HCT116 (cell line): ENCODE measurements at regions not wholly inside any gene's neighbourhood (a gene's known extent, or its start where the extent isn't known, plus 50 kb on each side); places are given as distances from the start of the nearest gene placed in this dataset.
"Not testable (repeated sequence)": the region's sequence is repeated elsewhere in the genome, so short reads cannot be mapped to it uniquely, and the experiment has no call there.

Source experiments
- ATAC-seq: fragments of 200-7000 bp; cut with Tn5 transposase; 2 replicates; pipeline ENCODE4 v1.9.1; 2020; ENCODE audit warnings: mild to moderate bottlenecking, moderate library complexity
- BruUV-seq: library from RNA; stranded (reverse); fragments of 400-500 nt; replicated peaks from 2 replicates; lab custom pipeline; 2021; lab: Mats Ljungman, UMichigan
- CTCF ChIA-PET: fragments of 300-600 bp; sonication (Branson Sonifier 250); formaldehyde crosslinking; loops from one replicate; lab custom pipeline; 2021; ENCODE audit warnings: antibody characterized with exemption; lab: Charles Lee
- POLR2A ChIA-PET: fragments of 300-600, 350-600 bp; sonication (Branson Sonifier 250); formaldehyde crosslinking; loops from one replicate; lab custom pipeline; 2021; ENCODE audit warnings: antibody characterized with exemption; lab: Charles Lee
- RAD21 ChIA-PET, 2 experiments: fragments of 300-600 bp; sonication (Branson Sonifier 250); formaldehyde crosslinking; loops; one replicate each; lab custom pipeline; 2023; ENCODE audit warnings: low total read pairs in 2 of 2; ENCODE audit not compliant: uncharacterized antibody in 2 of 2, unreplicated experiment in 2 of 2, low non-redundant PET in 1 of 2; lab: Charles Lee
- DNase-seq: peaks from one replicate; pipeline ENCODE4 v3.0.0-alpha.2; 2010; ENCODE audit warnings: low read depth, low spot score
- H2AFZ ChIP-seq: fragments of 200-600 bp; shearing (Covaris generic), sonication (generic); 2 replicates; pipeline ENCODE4 v1.6.1; 2017; ENCODE audit warnings: low read depth, mixed run types, mixed read lengths, antibody characterized with exemption, low read length; ENCODE audit not compliant: poor library complexity, severe bottlenecking
- H3K27ac ChIP-seq: 2 replicates; pipeline ENCODE4 v1.5.1; 2012; ENCODE audit warnings: low read depth, low read length
- H3K27me3 ChIP-seq: fragments of 200-600 bp; sonication (generic); 2 replicates; pipeline ENCODE4 v1.6.1; 2016; ENCODE audit warnings: mixed run types, low read length, mixed read lengths; ENCODE audit not compliant: insufficient read depth
- H3K36me3 ChIP-seq, 2 experiments: fragments of 200-500 bp in 1 of 2; fragments of 200-600 bp in 1 of 2; sonication (Bioruptor generic) in 1 of 2; sonication (generic) in 1 of 2; 2 replicates each; pipeline versions ENCODE4 v1.5.1 to v1.6.1; 2014 to 2016; ENCODE audit warnings: low read length in 2 of 2, inconsistent platforms in 1 of 2, mixed read lengths in 1 of 2, mixed run types in 1 of 2; ENCODE audit not compliant: insufficient read depth in 2 of 2, control insufficient read depth in 1 of 2
- H3K4me1 ChIP-seq, 2 experiments: fragments of 200-600 bp in 1 of 2; sonication (generic) in 1 of 2; 2 replicates each; pipeline versions ENCODE4 v1.5.1 to v1.6.1; 2012 to 2017; ENCODE audit warnings: low read length in 2 of 2, inconsistent platforms in 1 of 2, mild to moderate bottlenecking in 1 of 2, mixed read lengths in 1 of 2, mixed run types in 1 of 2, moderate library complexity in 1 of 2; ENCODE audit not compliant: insufficient read depth in 2 of 2, control insufficient read depth in 1 of 2
- H3K4me2 ChIP-seq: fragments of 200-600 bp; sonication (generic); 2 replicates; pipeline ENCODE4 v1.6.1; 2017; ENCODE audit warnings: mixed run types, low read length, mixed read lengths
- H3K4me3 ChIP-seq, 2 experiments: fragments of 200-600 bp in 1 of 2; sonication (generic) in 1 of 2; replicated peaks in 1 of 2; 2 replicates each; pipeline ENCODE4 v1.5.1; 2011 to 2016; ENCODE audit warnings: low read length in 2 of 2, control low read depth in 1 of 2, low read depth in 1 of 2, mild to moderate bottlenecking in 1 of 2, mixed read lengths in 1 of 2, mixed run types in 1 of 2
- H3K79me2 ChIP-seq: fragments of 200-600 bp; sonication (generic); 2 replicates; pipeline ENCODE4 v1.6.1; 2017; ENCODE audit warnings: mild to moderate bottlenecking, mixed run types, low read length, moderate library complexity, mixed read lengths; ENCODE audit not compliant: insufficient read depth
- H3K9ac ChIP-seq: fragments of 200-600 bp; sonication (generic); 2 replicates; pipeline ENCODE4 v1.6.1; 2016; ENCODE audit warnings: low read length, mixed read lengths
- H3K9me2 ChIP-seq: fragments of 200-600 bp; sonication (generic), shearing (Covaris generic); 2 replicates; pipeline ENCODE4 v1.6.1; 2017; ENCODE audit warnings: mixed run types, mild to moderate bottlenecking, moderate library complexity; ENCODE audit not compliant: insufficient read depth
- H3K9me3 ChIP-seq, 2 experiments: fragments of 200-500 bp in 1 of 2; fragments of 200-600 bp in 1 of 2; sonication (Bioruptor generic) in 1 of 2; sonication (generic) in 1 of 2; 2 replicates each; pipeline ENCODE4 v1.6.1; 2014 to 2017; ENCODE audit warnings: low read length in 2 of 2, mixed read lengths in 2 of 2, inconsistent platforms in 1 of 2, low read depth in 1 of 2, mild to moderate bottlenecking in 1 of 2, mixed run types in 1 of 2, moderate library complexity in 1 of 2; ENCODE audit not compliant: control insufficient read depth in 1 of 2, insufficient read depth in 1 of 2
- H4K20me1 ChIP-seq: fragments of 200-600 bp; sonication (generic), shearing (Covaris generic); 2 replicates; pipeline ENCODE4 v1.6.1; 2017; ENCODE audit warnings: mixed run types, mild to moderate bottlenecking, moderate library complexity; ENCODE audit not compliant: insufficient read depth
- ELF1 ChIP-seq: IDR thresholded peaks from 2 replicates; pipeline ENCODE4 v1.6.1; 2012; ENCODE audit warnings: low read depth, borderline replicate concordance
- EZH2 ChIP-seq: fragments of 200-600 bp; sonication (generic); IDR thresholded peaks from 2 replicates; pipeline ENCODE4 v1.6.1; 2017; ENCODE audit warnings: antibody characterized with exemption, mixed run types
- FOSL1 ChIP-seq: IDR thresholded peaks from 2 replicates; pipeline ENCODE4 v1.6.1; 2012; ENCODE audit warnings: low read depth
- JUND ChIP-seq: IDR thresholded peaks from 2 replicates; pipeline ENCODE4 v1.6.1; 2012
- POLR2A ChIP-seq: IDR thresholded peaks from 2 replicates; pipeline ENCODE4 v1.7.0; 2011; ENCODE audit warnings: borderline replicate concordance; ENCODE audit not compliant: insufficient read depth, insufficient read length; ENCODE audit errors: extremely low read depth
- RAD21 ChIP-seq: IDR thresholded peaks from 2 replicates; pipeline ENCODE4 v1.6.1; 2012; ENCODE audit warnings: low read depth, mild to moderate bottlenecking
- SIN3A ChIP-seq: IDR thresholded peaks from 2 replicates; pipeline ENCODE4 v1.6.1; 2012; ENCODE audit warnings: low read depth
- SP1 ChIP-seq: IDR thresholded peaks from 2 replicates; pipeline ENCODE4 v1.6.1; 2012; ENCODE audit warnings: low read depth
- TCF7L2 ChIP-seq: IDR thresholded peaks from 2 replicates; pipeline ENCODE4 v1.7.0; 2011; ENCODE audit warnings: borderline replicate concordance, inconsistent platforms; ENCODE audit not compliant: insufficient read depth, insufficient read length; ENCODE audit errors: extremely low read depth
- ZFX ChIP-seq: fragments of 450-650 bp; IDR thresholded peaks from 2 replicates; pipeline ENCODE4 v1.6.1; 2017
- ZNF274 ChIP-seq: fragments of 200-500 bp; sonication (Bioruptor generic); IDR thresholded peaks from 2 replicates; pipeline ENCODE4 v1.6.1; 2014; ENCODE audit warnings: mild to moderate bottlenecking, low read depth, low read length, inconsistent platforms
- intact Hi-C: fragments of 100-400 bp; cut with micrococcal nuclease; formaldehyde crosslinking; loops from 2 replicates; pipeline ENCODE4 v1.10.0; 2022
- TF ChIP-seq, protein P1 (sequence below), 3 experiments: fragments of 200-600 bp in 1 of 3; sonication (generic) in 1 of 3; IDR thresholded peaks in 2 of 3; conservative IDR thresholded peaks in 1 of 3; 2 replicates each; pipeline ENCODE4 v1.5.1; 2012 to 2017; ENCODE audit warnings: low read depth in 2 of 3, low read length in 2 of 3, antibody characterized with exemption in 1 of 3, borderline replicate concordance in 1 of 3, control low read depth in 1 of 3, mild to moderate bottlenecking in 1 of 3, mixed read lengths in 1 of 3, mixed run types in 1 of 3, moderate library complexity in 1 of 3; ENCODE audit not compliant: insufficient read depth in 1 of 3
- TF ChIP-seq, protein P2 (sequence below): IDR thresholded peaks from 2 replicates; pipeline ENCODE4 v1.6.1; 2012; ENCODE audit warnings: low read depth
- TF ChIP-seq, protein P3 (sequence below): IDR thresholded peaks from 2 replicates; pipeline ENCODE4 v1.6.1; 2011; ENCODE audit warnings: mild to moderate bottlenecking, low read length, moderate library complexity; ENCODE audit not compliant: insufficient replicate concordance; ENCODE audit errors: extremely low read depth

DNA sequence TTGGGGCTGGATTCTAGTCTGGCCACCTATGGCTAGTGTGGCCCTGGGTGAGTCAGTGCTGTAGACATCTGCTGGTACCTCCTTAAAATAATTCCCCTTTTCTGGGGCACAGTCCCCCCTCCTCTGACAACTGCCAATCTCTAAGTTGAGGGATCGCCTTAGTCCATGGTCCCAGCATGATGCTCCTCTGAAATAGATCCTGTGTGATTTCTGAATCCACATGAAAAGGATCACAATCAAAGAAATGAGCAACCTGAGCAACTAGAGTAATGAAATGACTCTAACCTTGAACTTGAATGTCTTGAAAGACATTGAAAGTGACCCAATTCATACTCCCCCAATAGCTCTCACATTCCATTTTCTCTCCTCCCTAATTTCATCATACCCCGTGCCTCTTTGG lies 332.5 kb downstream of the VRK1 start:
- no peak for ATAC-seq
- no peak overlapping the region for H3K4me2 ChIP-seq
- H3K27ac ChIP-seq = no peak overlapping the region
- no peaks in the 10 kb centered on the region for H3K9me3 ChIP-seq
- BruUV-seq = no TSS peak
- POLR2A ChIA-PET = no interaction called here
- H2AFZ ChIP-seq = no peak overlapping the region
- H3K27me3 ChIP-seq = no peaks in the 10 kb centered on the region
- H4K20me1 ChIP-seq = no peaks in the 10 kb centered on the region
- CTCF ChIA-PET = no interaction called here
- no peak for TF ChIP-seq TCF7L2
- TF ChIP-seq SP1 = no peak
- TF ChIP-seq ZNF274 = no peak
- TF ChIP-seq EZH2 = no peak
- TF ChIP-seq, protein P1, sequence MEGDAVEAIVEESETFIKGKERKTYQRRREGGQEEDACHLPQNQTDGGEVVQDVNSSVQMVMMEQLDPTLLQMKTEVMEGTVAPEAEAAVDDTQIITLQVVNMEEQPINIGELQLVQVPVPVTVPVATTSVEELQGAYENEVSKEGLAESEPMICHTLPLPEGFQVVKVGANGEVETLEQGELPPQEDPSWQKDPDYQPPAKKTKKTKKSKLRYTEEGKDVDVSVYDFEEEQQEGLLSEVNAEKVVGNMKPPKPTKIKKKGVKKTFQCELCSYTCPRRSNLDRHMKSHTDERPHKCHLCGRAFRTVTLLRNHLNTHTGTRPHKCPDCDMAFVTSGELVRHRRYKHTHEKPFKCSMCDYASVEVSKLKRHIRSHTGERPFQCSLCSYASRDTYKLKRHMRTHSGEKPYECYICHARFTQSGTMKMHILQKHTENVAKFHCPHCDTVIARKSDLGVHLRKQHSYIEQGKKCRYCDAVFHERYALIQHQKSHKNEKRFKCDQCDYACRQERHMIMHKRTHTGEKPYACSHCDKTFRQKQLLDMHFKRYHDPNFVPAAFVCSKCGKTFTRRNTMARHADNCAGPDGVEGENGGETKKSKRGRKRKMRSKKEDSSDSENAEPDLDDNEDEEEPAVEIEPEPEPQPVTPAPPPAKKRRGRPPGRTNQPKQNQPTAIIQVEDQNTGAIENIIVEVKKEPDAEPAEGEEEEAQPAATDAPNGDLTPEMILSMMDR (IDR thresholded peaks at IDR 0.05 in 2 of 3, conservative IDR thresholded peaks at IDR 0.05 in 1 of 3; ENCODE audit: borderline replicate concordance in 1 of 3, insufficient read depth in 1 of 3, low read depth in 2 of 3, low read length in 2 of 3) = no peak
- TF ChIP-seq, protein P2, sequence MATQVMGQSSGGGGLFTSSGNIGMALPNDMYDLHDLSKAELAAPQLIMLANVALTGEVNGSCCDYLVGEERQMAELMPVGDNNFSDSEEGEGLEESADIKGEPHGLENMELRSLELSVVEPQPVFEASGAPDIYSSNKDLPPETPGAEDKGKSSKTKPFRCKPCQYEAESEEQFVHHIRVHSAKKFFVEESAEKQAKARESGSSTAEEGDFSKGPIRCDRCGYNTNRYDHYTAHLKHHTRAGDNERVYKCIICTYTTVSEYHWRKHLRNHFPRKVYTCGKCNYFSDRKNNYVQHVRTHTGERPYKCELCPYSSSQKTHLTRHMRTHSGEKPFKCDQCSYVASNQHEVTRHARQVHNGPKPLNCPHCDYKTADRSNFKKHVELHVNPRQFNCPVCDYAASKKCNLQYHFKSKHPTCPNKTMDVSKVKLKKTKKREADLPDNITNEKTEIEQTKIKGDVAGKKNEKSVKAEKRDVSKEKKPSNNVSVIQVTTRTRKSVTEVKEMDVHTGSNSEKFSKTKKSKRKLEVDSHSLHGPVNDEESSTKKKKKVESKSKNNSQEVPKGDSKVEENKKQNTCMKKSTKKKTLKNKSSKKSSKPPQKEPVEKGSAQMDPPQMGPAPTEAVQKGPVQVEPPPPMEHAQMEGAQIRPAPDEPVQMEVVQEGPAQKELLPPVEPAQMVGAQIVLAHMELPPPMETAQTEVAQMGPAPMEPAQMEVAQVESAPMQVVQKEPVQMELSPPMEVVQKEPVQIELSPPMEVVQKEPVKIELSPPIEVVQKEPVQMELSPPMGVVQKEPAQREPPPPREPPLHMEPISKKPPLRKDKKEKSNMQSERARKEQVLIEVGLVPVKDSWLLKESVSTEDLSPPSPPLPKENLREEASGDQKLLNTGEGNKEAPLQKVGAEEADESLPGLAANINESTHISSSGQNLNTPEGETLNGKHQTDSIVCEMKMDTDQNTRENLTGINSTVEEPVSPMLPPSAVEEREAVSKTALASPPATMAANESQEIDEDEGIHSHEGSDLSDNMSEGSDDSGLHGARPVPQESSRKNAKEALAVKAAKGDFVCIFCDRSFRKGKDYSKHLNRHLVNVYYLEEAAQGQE = no peak
- no peak for TF ChIP-seq POLR2A
- TF ChIP-seq FOSL1 = no peak
- TF ChIP-seq, protein P3, sequence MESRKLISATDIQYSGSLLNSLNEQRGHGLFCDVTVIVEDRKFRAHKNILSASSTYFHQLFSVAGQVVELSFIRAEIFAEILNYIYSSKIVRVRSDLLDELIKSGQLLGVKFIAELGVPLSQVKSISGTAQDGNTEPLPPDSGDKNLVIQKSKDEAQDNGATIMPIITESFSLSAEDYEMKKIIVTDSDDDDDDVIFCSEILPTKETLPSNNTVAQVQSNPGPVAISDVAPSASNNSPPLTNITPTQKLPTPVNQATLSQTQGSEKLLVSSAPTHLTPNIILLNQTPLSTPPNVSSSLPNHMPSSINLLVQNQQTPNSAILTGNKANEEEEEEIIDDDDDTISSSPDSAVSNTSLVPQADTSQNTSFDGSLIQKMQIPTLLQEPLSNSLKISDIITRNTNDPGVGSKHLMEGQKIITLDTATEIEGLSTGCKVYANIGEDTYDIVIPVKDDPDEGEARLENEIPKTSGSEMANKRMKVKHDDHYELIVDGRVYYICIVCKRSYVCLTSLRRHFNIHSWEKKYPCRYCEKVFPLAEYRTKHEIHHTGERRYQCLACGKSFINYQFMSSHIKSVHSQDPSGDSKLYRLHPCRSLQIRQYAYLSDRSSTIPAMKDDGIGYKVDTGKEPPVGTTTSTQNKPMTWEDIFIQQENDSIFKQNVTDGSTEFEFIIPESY = no peak
- no peak for TF ChIP-seq ZFX
- no peak for TF ChIP-seq RAD21
- TF ChIP-seq JUND = no peak
- TF ChIP-seq SIN3A = no peak
- no peak for TF ChIP-seq ELF1
- 0 out of 2 replicates have a peak, but pooled peaks cover 7% of the 10 kb centered on the region for H3K9me2 ChIP-seq
- no peak overlapping the region for H3K9ac ChIP-seq
- RAD21 ChIA-PET = no interaction called here
- no peaks in the 10 kb centered on the region for H3K79me2 ChIP-seq
- H3K4me3 ChIP-seq = no peak overlapping the region
- intact Hi-C loops = loop anchor here (10.0 kb wide), 1 partner anchor 385 kb away; no protein-coding TSS in a partner anchor
- H3K36me3 ChIP-seq = no peaks in the 10 kb centered on the region
- no peaks in the 10 kb centered on the region for H3K4me1 ChIP-seq
- no peak for DNase-seq

DNA sequence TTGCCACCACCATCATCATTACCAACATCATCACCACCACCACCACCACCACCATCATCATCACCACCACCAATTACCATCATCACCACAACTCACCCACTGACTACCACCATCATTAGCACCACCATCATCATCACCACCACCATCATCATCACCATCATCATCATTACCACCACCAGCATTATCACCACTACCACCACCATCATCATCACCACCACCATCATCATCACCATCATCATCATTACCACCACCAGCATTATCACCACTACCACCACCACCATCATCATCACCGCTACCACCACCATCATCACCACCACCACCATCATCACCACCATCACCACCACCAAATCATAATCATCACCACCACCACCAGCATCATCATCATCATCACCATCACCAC lies 338.7 kb downstream of the VRK1 start:
- H3K27me3 ChIP-seq, CTCF ChIA-PET, RAD21 ChIA-PET: not testable (repeated sequence)

More for the DNA sequence above, 338.7 kb downstream of the VRK1 start:
- H3K9me3 ChIP-seq, H4K20me1 ChIP-seq, H3K79me2 ChIP-seq, H2AFZ ChIP-seq, ATAC-seq, H3K4me1 ChIP-seq, H3K4me3 ChIP-seq, BruUV-seq, H3K36me3 ChIP-seq, POLR2A ChIA-PET, H3K9ac ChIP-seq, H3K9me2 ChIP-seq, H3K27ac ChIP-seq, H3K4me2 ChIP-seq, DNase-seq: not testable (repeated sequence)
- intact Hi-C loops = loop anchor here (10.0 kb wide), 1 partner anchor 391 kb away; no protein-coding TSS in a partner anchor
